ENCODE measurements at regions not wholly inside any gene's neighbourhood (a gene's known extent, or its start where the extent isn't known, plus 50 kb on each side); places are given as distances from the start of the nearest gene placed in this dataset.
"Not testable (repeated sequence)": the region's sequence is repeated elsewhere in the genome, so short reads cannot be mapped to it uniquely, and the experiment has no call there.

DNA sequence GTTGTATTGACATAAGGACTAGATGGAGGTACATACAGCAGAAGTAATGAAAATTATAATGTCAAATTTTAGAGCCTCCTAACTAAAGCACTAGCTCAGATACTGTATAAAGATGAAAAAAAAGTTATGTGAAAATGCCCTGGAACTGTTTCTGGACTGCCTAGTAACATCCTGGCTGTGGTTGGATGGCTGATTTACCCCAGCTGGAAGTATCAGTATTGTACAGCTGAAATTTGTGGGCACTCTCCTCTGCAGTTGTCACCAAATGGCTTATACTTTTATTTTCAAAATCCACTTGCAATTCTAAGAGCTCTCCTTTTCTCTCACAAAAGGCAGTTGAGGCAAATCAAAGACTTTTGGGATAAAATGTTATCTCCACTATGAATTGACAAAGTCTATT, 239.2 kb downstream of the RPIA start:
- DNase-seq (no peak), ATAC-seq (no peak)
- no peaks in the 10 kb centered on the region for H3K9me3 ChIP-seq
- no peaks in the 10 kb centered on the region for H3K27me3 ChIP-seq
- no peak overlapping the region for H3K27ac ChIP-seq
- TF ChIP-seq CTCF (IDR thresholded peaks at IDR 0.05) = no peak
- no peaks in the 10 kb centered on the region for H3K36me3 ChIP-seq
- no peak overlapping the region for H3K4me3 ChIP-seq
- no peaks in the 10 kb centered on the region for H3K4me1 ChIP-seq
- intact Hi-C loops (cut with DNase I) = no loop called here

- TF ChIP-seq CTCF (IDR thresholded peaks at IDR 0.05) = no peak
- intact Hi-C loops (cut with DNase I) = no loop called here
- ATAC-seq (no peak), DNase-seq (no peak)
- Histone ChIP-seq H3K4me3 (no peak overlapping the region), H3K4me1 (no peaks in the 10 kb centered on the region), H3K27me3 (no peaks in the 10 kb centered on the region), H3K36me3 (no peaks in the 10 kb centered on the region), H3K9me3 (no peaks in the 10 kb centered on the region), H3K27ac (no peak overlapping the region)
These were observed 241.2 kb downstream of the RPIA start for GRCh38 chr2:88932686-88933085.

DNA sequence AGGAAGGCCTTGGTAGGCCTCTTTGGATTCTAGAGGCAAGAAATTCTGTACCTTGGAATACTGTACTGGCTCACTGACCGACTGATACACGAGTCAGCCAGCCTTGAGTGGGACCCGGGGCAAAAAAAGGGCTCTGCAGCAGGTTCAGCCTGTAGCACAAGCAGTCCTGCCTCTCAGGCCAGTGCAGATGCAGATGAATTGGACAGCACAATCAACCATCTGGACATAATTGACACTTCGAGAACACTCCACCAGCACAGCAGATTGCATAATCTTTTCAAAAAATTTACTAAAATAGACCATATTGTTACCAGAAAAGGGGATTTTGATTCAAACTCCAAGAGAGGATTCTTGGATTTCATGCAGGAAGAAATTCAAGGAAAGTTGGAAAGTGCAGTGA, 241.6 kb downstream of the RPIA start:
- H3K4me3 ChIP-seq = no peak overlapping the region
- no peak for TF ChIP-seq CTCF (IDR thresholded peaks at IDR 0.05)
- H3K27ac ChIP-seq = no peak overlapping the region
- H3K4me1 ChIP-seq = no peaks in the 10 kb centered on the region
- ATAC-seq (no peak), DNase-seq (no peak)
- H3K9me3 ChIP-seq = no peaks in the 10 kb centered on the region
- H3K36me3 ChIP-seq = no peaks in the 10 kb centered on the region
- no peaks in the 10 kb centered on the region for H3K27me3 ChIP-seq
- intact Hi-C loops (cut with DNase I) = no loop called here

- DNase-seq = no peak
- Histone ChIP-seq H3K36me3 (no peaks in the 10 kb centered on the region), H3K9me3 (no peaks in the 10 kb centered on the region), H3K27me3 (no peaks in the 10 kb centered on the region), H3K27ac (no peak overlapping the region), H3K4me1 (no peaks in the 10 kb centered on the region), H3K4me3 (no peak overlapping the region)
- peak; percentile 48 for ATAC-seq
- intact Hi-C loops (cut with DNase I) = no loop called here
- peak; percentile 11 for TF ChIP-seq CTCF (IDR thresholded peaks at IDR 0.05)
These were observed 242.5 kb downstream of the RPIA start for GRCh38 chr2:88933980-88934379.

DNA sequence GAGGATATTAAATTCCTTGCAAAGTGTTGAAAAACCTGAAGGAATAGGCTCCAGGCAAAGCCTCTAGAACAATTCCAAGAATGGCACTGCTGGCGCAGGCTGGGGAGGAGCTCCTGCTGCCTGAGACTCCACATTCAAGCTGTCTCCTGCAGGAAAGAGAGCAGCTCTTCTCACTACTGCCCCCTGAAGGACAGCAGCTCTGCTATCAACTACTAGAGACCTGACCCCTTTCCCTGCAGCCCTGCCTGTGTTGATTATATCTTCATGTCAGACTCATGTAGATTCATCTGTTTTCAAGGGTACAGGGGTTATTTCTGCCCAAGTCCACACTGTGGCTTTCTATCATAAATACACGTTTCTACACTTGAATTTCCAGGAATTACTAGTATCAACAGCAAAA, 249.7 kb downstream of the RPIA start:
- DNase-seq, H3K4me1 ChIP-seq: not testable (repeated sequence)

More for the DNA sequence above, 249.7 kb downstream of the RPIA start:
- ATAC-seq = peak; percentile 37
- H3K4me3 ChIP-seq; H3K36me3 ChIP-seq; H3K27ac ChIP-seq; H3K27me3 ChIP-seq; intact Hi-C loops (cut with DNase I); H3K9me3 ChIP-seq: not testable (repeated sequence)
- TF ChIP-seq CTCF (IDR thresholded peaks at IDR 0.05) = peak; percentile 35

All from upper lobe of right lung (tissue), 1 donor.